IMR-90 (cell line): ENCODE measurements at regions not wholly inside any gene's neighbourhood (a gene's known extent, or its start where the extent isn't known, plus 50 kb on each side); places are given as distances from the start of the nearest gene placed in this dataset.

Experiments
- BHLHE40 ChIP-seq: fragments of 150-350 bp; IDR thresholded peaks from 2 replicates; pipeline ENCODE4 v1.6.1; 2016; ENCODE audit warnings: mild to moderate bottlenecking, low read depth, low read length
- CEBPB ChIP-seq: IDR thresholded peaks from 2 replicates; pipeline ENCODE4 v1.6.1; 2012; ENCODE audit warnings: low read depth, low read length, improper control_type of control experiment
- CHD1 ChIP-seq: IDR thresholded peaks from 2 replicates; pipeline ENCODE4 v1.6.1; 2012; ENCODE audit warnings: low read depth, low read length, improper control_type of control experiment
- CTCF ChIP-seq: conservative IDR thresholded peaks from 2 replicates; pipeline ENCODE4 v1.5.1; 2012; ENCODE audit warnings: mild to moderate bottlenecking, low read depth, low read length, improper control_type of control experiment
- ELK1 ChIP-seq: fragments of 150-350 bp; IDR thresholded peaks from 2 replicates; pipeline ENCODE4 v1.6.1; 2016; ENCODE audit warnings: low read depth, mild to moderate bottlenecking, low read length, moderate library complexity, borderline replicate concordance
- FOS ChIP-seq: fragments of 150-350 bp; IDR thresholded peaks from 2 replicates; pipeline ENCODE4 v1.6.1; 2016; ENCODE audit warnings: low read depth, low read length
- MAZ ChIP-seq: IDR thresholded peaks from 2 replicates; pipeline ENCODE4 v1.6.1; 2012; ENCODE audit warnings: low read depth, mild to moderate bottlenecking, low read length, improper control_type of control experiment, moderate library complexity, borderline replicate concordance
- MXI1 ChIP-seq: IDR thresholded peaks from 2 replicates; pipeline ENCODE4 v1.6.1; 2012; ENCODE audit warnings: low read depth, mild to moderate bottlenecking, low read length, moderate library complexity, borderline replicate concordance
- NFE2L2 ChIP-seq: fragments of 150-350 bp; IDR thresholded peaks from 2 replicates; pipeline ENCODE4 v1.6.1; 2016; ENCODE audit warnings: low read depth, mild to moderate bottlenecking, low read length
- POLR2A ChIP-seq: IDR thresholded peaks from 2 replicates; pipeline ENCODE4 v1.6.1; 2012; ENCODE audit warnings: mild to moderate bottlenecking, low read depth, low read length
- RAD21 ChIP-seq: IDR thresholded peaks from 2 replicates; pipeline ENCODE4 v1.6.1; 2012; ENCODE audit warnings: low read length, improper control_type of control experiment
- RCOR1 ChIP-seq: IDR thresholded peaks from 2 replicates; pipeline ENCODE4 v1.6.1; 2012; ENCODE audit warnings: mild to moderate bottlenecking, low read length, improper control_type of control experiment; ENCODE audit not compliant: insufficient replicate concordance
- RFX5 ChIP-seq: IDR thresholded peaks from 2 replicates; pipeline ENCODE4 v1.8.0; 2012; ENCODE audit warnings: low read depth, mild to moderate bottlenecking, low read length, moderate library complexity
- USF2 ChIP-seq: fragments of 150-350 bp; IDR thresholded peaks from 2 replicates; pipeline ENCODE4 v1.6.1; 2017; ENCODE audit warnings: mild to moderate bottlenecking, antibody characterized with exemption, low read length, low read depth

DNA sequence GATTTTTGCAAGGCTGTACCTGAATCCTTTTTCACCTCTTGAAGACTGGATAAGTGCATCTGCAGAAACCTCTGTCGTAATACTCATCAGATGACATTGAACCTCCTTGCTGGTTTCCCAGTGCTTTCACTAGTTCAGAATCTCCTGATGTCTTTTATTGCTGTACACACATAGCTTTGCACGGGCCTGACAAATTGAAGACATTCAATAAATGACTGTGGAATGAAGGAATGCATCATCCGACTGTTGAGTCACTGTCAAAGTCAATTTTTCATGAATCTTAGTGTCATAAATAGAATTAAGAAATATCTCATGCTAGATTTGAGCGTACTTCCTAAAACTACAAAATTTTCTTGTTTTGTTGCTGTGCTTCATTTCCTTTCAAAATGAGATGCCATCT is 598.2 kb upstream of the MAP3K7 start:
- TF ChIP-seq CTCF (no peak), POLR2A (no peak), MXI1 (no peak), RAD21 (no peak), BHLHE40 (no peak), ELK1 (no peak), NFE2L2 (no peak), MAZ (no peak), USF2 (no peak), RCOR1 (no peak), RFX5 (no peak), FOS (no peak), CEBPB (no peak), CHD1 (no peak)
